HepG2 (cell line): ENCODE measurements at regions not wholly inside any gene's neighbourhood (a gene's known extent, or its start where the extent isn't known, plus 50 kb on each side); places are given as distances from the start of the nearest gene placed in this dataset.

Experiments
- ATAC-seq: fragments of 200-7000 bp; cut with Tn5 transposase; 3 replicates; pipeline ENCODE4 v1.9.1; 2020; ENCODE audit warnings: mild to moderate bottlenecking, moderate library complexity
- BruUV-seq: library from RNA; stranded (reverse); fragments of 400-500 nt; replicated peaks from 2 replicates; lab custom pipeline; 2021; lab: Mats Ljungman, UMichigan
- CTCF ChIA-PET: fragments of 300-600 bp; formaldehyde crosslinking; extraction: SDS; loops from one replicate; lab custom pipeline; 2021; ENCODE audit warnings: low total read pairs, inconsistent platforms, low intra/inter-chr PET ratio; lab: Yijun Ruan, JAX
- POLR2A ChIA-PET: fragments of 350-600 bp; sonication (Branson Sonifier 250); formaldehyde crosslinking; loops from one replicate; lab custom pipeline; 2020; ENCODE audit warnings: antibody characterized with exemption, inconsistent platforms; lab: Yijun Ruan, JAX
- DNase-seq: peaks from one replicate; pipeline ENCODE4 v3.0.0-alpha.2; 2015; ENCODE audit warnings: low spot score
- FAIRE-seq: peaks from 3 replicates; lab custom pipeline; 2011; peaks lifted over from hg19 to GRCh38; lab: Jason Lieb, UNC
- H2AFZ ChIP-seq: one replicate; pipeline ENCODE4 v1.6.1; 2011; ENCODE audit warnings: low read length, inconsistent platforms
- H3K27ac ChIP-seq: fragments of 300-600 bp; 3 replicates; pipeline ENCODE4 v1.8.0; 2011; ENCODE audit warnings: mixed run types, mild to moderate bottlenecking, mixed read lengths, low read length, inconsistent platforms; ENCODE audit not compliant: insufficient read depth; ENCODE audit errors: extremely low read length
- H3K27me3 ChIP-seq, 2 experiments: fragments of 200-600 bp in 1 of 2; 2 replicates in 1 of 2; 3 replicates in 1 of 2; pipeline versions ENCODE4 v1.6.0 to v1.8.0; 2011; ENCODE audit warnings: low read length in 2 of 2, mild to moderate bottlenecking in 2 of 2, moderate library complexity in 2 of 2, inconsistent platforms in 1 of 2; ENCODE audit not compliant: insufficient read depth in 2 of 2, control insufficient read depth in 1 of 2
- H3K36me3 ChIP-seq, 2 experiments: fragments of 200-600 bp in 1 of 2; replicated peaks in 1 of 2; 2 replicates in 1 of 2; 3 replicates in 1 of 2; pipeline versions ENCODE4 v1.5.1 to v1.8.0; 2011; ENCODE audit warnings: low read length in 2 of 2, inconsistent platforms in 1 of 2; ENCODE audit not compliant: insufficient read depth in 2 of 2, control insufficient read depth in 1 of 2
- H3K4me1 ChIP-seq: 2 replicates; pipeline ENCODE4 v1.5.1; 2012; ENCODE audit warnings: low read length, inconsistent platforms; ENCODE audit not compliant: insufficient read depth
- H3K4me2 ChIP-seq: 2 replicates; pipeline ENCODE4 v1.6.0; 2011; ENCODE audit warnings: low read depth, low read length, inconsistent platforms
- H3K4me3 ChIP-seq, 3 experiments: fragments of 200-600 bp in 1 of 3; sonication (generic), shearing (Covaris generic) in 1 of 3; replicated peaks in 1 of 3; 2 replicates each; pipeline ENCODE4 v1.5.1; 2011 to 2016; ENCODE audit warnings: low read length in 3 of 3, inconsistent platforms in 2 of 3, low read depth in 2 of 3, mild to moderate bottlenecking in 2 of 3, control low read depth in 1 of 3, mixed read lengths in 1 of 3; ENCODE audit not compliant: insufficient read depth in 1 of 3
- H3K79me2 ChIP-seq: one replicate; pipeline ENCODE4 v1.6.1; 2011; ENCODE audit warnings: low read length, inconsistent platforms; ENCODE audit not compliant: insufficient read depth
- H3K9ac ChIP-seq: 2 replicates; pipeline ENCODE4 v1.6.0; 2011; ENCODE audit warnings: mild to moderate bottlenecking, low read depth, low read length, inconsistent platforms; ENCODE audit not compliant: insufficient read depth
- H3K9me3 ChIP-seq: 2 replicates; pipeline ENCODE4 v1.5.1; 2012; ENCODE audit warnings: mild to moderate bottlenecking, low read length
- H4K20me1 ChIP-seq: 2 replicates; pipeline ENCODE4 v1.6.0; 2011; ENCODE audit warnings: inconsistent platforms, mild to moderate bottlenecking, low read length, moderate library complexity; ENCODE audit not compliant: insufficient read depth
- DPF2 ChIP-seq: sonication (generic); formaldehyde crosslinking; IDR thresholded peaks from 2 replicates; pipeline ENCODE4 v1.4.0; 2020; ENCODE audit warnings: mild to moderate bottlenecking, low read depth, missing genetic modification reagents, borderline replicate concordance
- GPBP1L1 ChIP-seq: sonication (generic); formaldehyde crosslinking; IDR thresholded peaks from 2 replicates; pipeline ENCODE4 v1.5.0; 2020; ENCODE audit warnings: mild to moderate bottlenecking, missing genetic modification reagents
- MAFK ChIP-seq, 2 experiments: IDR thresholded peaks in 1 of 2; conservative IDR thresholded peaks in 1 of 2; 2 replicates each; pipeline ENCODE4 v1.6.1; 2011; ENCODE audit warnings: improper control_type of control experiment in 2 of 2, low read length in 2 of 2
- MATR3 ChIP-seq: sonication (generic); formaldehyde crosslinking; IDR thresholded peaks from 2 replicates; pipeline ENCODE4 v1.4.0; 2020; ENCODE audit warnings: missing genetic modification reagents
- POGK ChIP-seq: sonication (generic); formaldehyde crosslinking; conservative IDR thresholded peaks from 2 replicates; pipeline ENCODE4 v1.8.0; 2022; ENCODE audit warnings: mild to moderate bottlenecking, moderate library complexity, missing genetic modification reagents
- SKIL ChIP-seq: sonication (generic); formaldehyde crosslinking; IDR thresholded peaks from 2 replicates; pipeline ENCODE4 v1.8.0; 2022; ENCODE audit warnings: missing genetic modification reagents, mild to moderate bottlenecking, moderate library complexity, borderline replicate concordance
- SMC3 ChIP-seq: IDR thresholded peaks from 2 replicates; pipeline ENCODE4 v1.6.1; 2011; ENCODE audit warnings: low read length, improper control_type of control experiment
- TARDBP ChIP-seq: sonication (generic); formaldehyde crosslinking; IDR thresholded peaks from 2 replicates; pipeline ENCODE4 v1.8.0; 2022; ENCODE audit warnings: mild to moderate bottlenecking, missing genetic modification reagents
- TBL1XR1 ChIP-seq: fragments of 150-350 bp; IDR thresholded peaks from 2 replicates; pipeline ENCODE4 v1.6.1; 2014; ENCODE audit warnings: borderline replicate concordance, low read length; ENCODE audit not compliant: partially characterized antibody
- ZNF10 ChIP-seq: sonication (generic); formaldehyde crosslinking; IDR thresholded peaks from 2 replicates; pipeline ENCODE4 v1.4.0; 2020; ENCODE audit warnings: mild to moderate bottlenecking, low read depth, missing genetic modification reagents, borderline replicate concordance
- ZNF337 ChIP-seq: sonication (generic); formaldehyde crosslinking; IDR thresholded peaks from 2 replicates; pipeline ENCODE4 v1.5.1; 2020; ENCODE audit warnings: missing genetic modification reagents, low read depth, mild to moderate bottlenecking, borderline replicate concordance
- ZNF451 ChIP-seq: sonication (generic); formaldehyde crosslinking; IDR thresholded peaks from 2 replicates; pipeline ENCODE4 v1.5.0; 2020; ENCODE audit warnings: mild to moderate bottlenecking, missing genetic modification reagents
- ZNF550 ChIP-seq: sonication (generic); formaldehyde crosslinking; IDR thresholded peaks from 2 replicates; pipeline ENCODE4 v1.4.0; 2020; ENCODE audit warnings: mild to moderate bottlenecking, missing genetic modification reagents, borderline replicate concordance
- ZNF879 ChIP-seq: sonication (generic); formaldehyde crosslinking; IDR thresholded peaks from 2 replicates; pipeline ENCODE4 v1.8.1; 2023; ENCODE audit warnings: missing genetic modification reagents
- ZSCAN31 ChIP-seq: sonication (generic); formaldehyde crosslinking; IDR thresholded peaks from 2 replicates; pipeline ENCODE4 v1.5.0; 2020; ENCODE audit warnings: low read depth, mild to moderate bottlenecking, missing genetic modification reagents
- in situ Hi-C: cut with HindIII; loops from 2 replicates; pipeline ENCODE4 v1.10.0; 2017; ENCODE audit warnings: low pct_unique_long_range_greater_than_20kb; ENCODE audit not compliant: extremely low pct_ligation_motif_present
- intact Hi-C: fragments of 100-400 bp; cut with micrococcal nuclease; formaldehyde crosslinking; loops from one replicate; pipeline ENCODE4 v1.10.0; 2022; ENCODE audit not compliant: unreplicated experiment

GRCh38 chr13:83007226-83007625, 875.0 kb downstream of the SLITRK1 start:
- intact Hi-C loops: no loop called here
- POLR2A ChIA-PET: no interaction called here
- Histone ChIP-seq H3K9me3 (no peaks in the 10 kb centered on the region), H3K4me1 (no peaks in the 10 kb centered on the region), H4K20me1 (no peaks in the 10 kb centered on the region), H3K27me3 (no peaks in the 10 kb centered on the region), H3K9ac (no peak overlapping the region), H3K79me2 (no peaks in the 10 kb centered on the region), H2AFZ (no peak overlapping the region), H3K36me3 (no peaks in the 10 kb centered on the region), H3K4me2 (no peak overlapping the region), H3K27ac (no peak overlapping the region), H3K4me3 (no peak overlapping the region)
- FAIRE-seq: no peak
- in situ Hi-C loops: no loop called here
- TF ChIP-seq ZNF451 (no peak), TBL1XR1 (no peak), MATR3 (no peak), ZNF10 (CRISPR knock-in tag) (no peak)
- ATAC-seq: no peak
- BruUV-seq: no TSS peak
- no peak for DNase-seq
- CTCF ChIA-PET: no interaction called here

GRCh38 chr13:83003185-83003584, 879.1 kb downstream of the SLITRK1 start:
- FAIRE-seq (no peak), DNase-seq (no peak), ATAC-seq (no peak)
- ChIA-PET POLR2A (no interaction called here), CTCF (no interaction called here)
- no peaks in the 10 kb centered on the region for H3K79me2 ChIP-seq
- H3K4me1 ChIP-seq: no peaks in the 10 kb centered on the region
- H3K4me3 ChIP-seq: no peak overlapping the region
- intact Hi-C loops: no loop called here
- no peak overlapping the region for H3K4me2 ChIP-seq
- no peak overlapping the region for H2AFZ ChIP-seq
- H3K9me3 ChIP-seq: peaks cover 5% of the 10 kb centered on the region; the same call in 1 of the 2 replicates
- in situ Hi-C loops: no loop called here
- no peak overlapping the region for H3K27ac ChIP-seq
- no peak overlapping the region for H3K9ac ChIP-seq
- no peaks in the 10 kb centered on the region for H4K20me1 ChIP-seq
- H3K36me3 ChIP-seq: no peaks in the 10 kb centered on the region
- no TSS peak for BruUV-seq
- H3K27me3 ChIP-seq: no peaks in the 10 kb centered on the region
- TF ChIP-seq ZNF879 (CRISPR knock-in tag): no peak
- TF ChIP-seq ZNF337 (CRISPR knock-in tag): no peak
- no peak for TF ChIP-seq GPBP1L1 (CRISPR knock-in tag)
- no peak for TF ChIP-seq DPF2 (CRISPR knock-in tag)
- TF ChIP-seq ZNF550 (CRISPR knock-in tag): no peak
- TF ChIP-seq SMC3: no peak
- TF ChIP-seq TARDBP (CRISPR knock-in tag): no peak
- no peak for TF ChIP-seq POGK (CRISPR knock-in tag)
- TF ChIP-seq MAFK (conservative IDR thresholded peaks at IDR 0.05 in 1 of 2, IDR thresholded peaks at IDR 0.05 in 1 of 2; ENCODE audit: low read length in 2 of 2): peak; percentile 33 to 79; a peak in 2 of 4 replicates
- no peak for TF ChIP-seq SKIL (CRISPR knock-in tag)
- no peak for TF ChIP-seq ZSCAN31
